Lower leg skin (tissue), 4 donors: ENCODE measurements at regions not wholly inside any gene's neighbourhood (a gene's known extent, or its start where the extent isn't known, plus 50 kb on each side); places are given as distances from the start of the nearest gene placed in this dataset.

ENCODE experiments used
- DNase-seq, 2 donors: peaks; one replicate each; pipeline ENCODE4 v3.0.0-alpha.2; 2019; ENCODE audit warnings: low spot score in 2 of 2
- H3K4me3 ChIP-seq: fragments of 200-600 bp; sonication (generic); 2 replicates; pipeline ENCODE4 v1.5.1; 2017; ENCODE audit warnings: mild to moderate bottlenecking, low read depth; ENCODE audit not compliant: poor library complexity, severe bottlenecking
- POLR2A ChIP-seq, 2 donors: fragments of 450-650 bp; IDR thresholded peaks; one replicate each; pipeline ENCODE4 v1.6.1; 2016 to 2017; ENCODE audit warnings: antibody characterized with exemption in 2 of 2, mild to moderate bottlenecking in 1 of 2, moderate library complexity in 1 of 2
- WGBS, 2 donors: methylation state at CpG; one replicate each; pipeline ENCODE4 v1.1.5; 2018; 5-methylcytosine and 5-hydroxymethylcytosine counted together
- intact Hi-C: fragments of 100-400 bp; cut with DNase I; formaldehyde crosslinking; loops from one replicate; pipeline ENCODE4 v1.15.0; 2023; ENCODE audit warnings: low total_unique reads
- TF ChIP-seq, protein P1 (sequence below), 3 donors: fragments of 450-650 bp; IDR thresholded peaks; one replicate each; pipeline ENCODE4 v1.5.1; 2016; ENCODE audit warnings: antibody characterized with exemption in 3 of 3, mild to moderate bottlenecking in 3 of 3, moderate library complexity in 2 of 3

- intact Hi-C loops: no loop called here
- TF ChIP-seq POLR2A (IDR thresholded peaks at IDR 0.05): no peak
- TF ChIP-seq, protein P1, sequence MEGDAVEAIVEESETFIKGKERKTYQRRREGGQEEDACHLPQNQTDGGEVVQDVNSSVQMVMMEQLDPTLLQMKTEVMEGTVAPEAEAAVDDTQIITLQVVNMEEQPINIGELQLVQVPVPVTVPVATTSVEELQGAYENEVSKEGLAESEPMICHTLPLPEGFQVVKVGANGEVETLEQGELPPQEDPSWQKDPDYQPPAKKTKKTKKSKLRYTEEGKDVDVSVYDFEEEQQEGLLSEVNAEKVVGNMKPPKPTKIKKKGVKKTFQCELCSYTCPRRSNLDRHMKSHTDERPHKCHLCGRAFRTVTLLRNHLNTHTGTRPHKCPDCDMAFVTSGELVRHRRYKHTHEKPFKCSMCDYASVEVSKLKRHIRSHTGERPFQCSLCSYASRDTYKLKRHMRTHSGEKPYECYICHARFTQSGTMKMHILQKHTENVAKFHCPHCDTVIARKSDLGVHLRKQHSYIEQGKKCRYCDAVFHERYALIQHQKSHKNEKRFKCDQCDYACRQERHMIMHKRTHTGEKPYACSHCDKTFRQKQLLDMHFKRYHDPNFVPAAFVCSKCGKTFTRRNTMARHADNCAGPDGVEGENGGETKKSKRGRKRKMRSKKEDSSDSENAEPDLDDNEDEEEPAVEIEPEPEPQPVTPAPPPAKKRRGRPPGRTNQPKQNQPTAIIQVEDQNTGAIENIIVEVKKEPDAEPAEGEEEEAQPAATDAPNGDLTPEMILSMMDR (IDR thresholded peaks at IDR 0.05): no peak
- 23 to 32% methylated on average over 4 of the region's 4 CpGs for WGBS, 2 donors
- H3K4me3 ChIP-seq: no peak overlapping the region
- no peak for DNase-seq
Measured at GRCh38 chr3:150254309-150254708, 153.8 kb upstream of the TSC22D2 start.

DNA sequence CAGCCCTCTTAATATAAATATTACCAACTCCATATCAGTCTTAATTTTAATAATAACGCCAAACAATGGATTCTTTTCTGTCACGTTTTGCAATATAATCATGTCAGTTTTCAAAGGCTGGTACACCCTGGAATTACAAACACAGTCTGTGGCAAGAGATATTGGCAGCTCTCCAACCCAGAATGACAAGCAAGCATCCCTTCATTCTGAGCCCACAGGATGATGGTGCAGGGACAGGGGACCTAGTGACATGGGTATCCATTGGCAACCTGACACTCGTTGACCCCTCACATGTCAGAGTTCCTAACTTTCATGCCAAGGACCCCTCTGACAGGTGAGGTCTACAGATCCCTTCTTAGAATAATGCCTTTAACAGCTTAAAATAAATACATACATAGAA, 154.5 kb upstream of the TSC22D2 start:
- no peak overlapping the region for H3K4me3 ChIP-seq
- 48 to 49% methylated on average over 3 of the region's 3 CpGs for WGBS, 2 donors
- intact Hi-C loops: no loop called here
- no peak for DNase-seq
- TF ChIP-seq, protein P1 (IDR thresholded peaks at IDR 0.05): no peak
- TF ChIP-seq POLR2A (IDR thresholded peaks at IDR 0.05): no peak

- intact Hi-C loops: no loop called here
- DNase-seq: no peak
- no peak for TF ChIP-seq POLR2A (IDR thresholded peaks at IDR 0.05)
- TF ChIP-seq, protein P1 (IDR thresholded peaks at IDR 0.05): no peak
- H3K4me3 ChIP-seq: no peak overlapping the region
- 28 to 47% methylated on average over 2 of the region's 2 CpGs for WGBS, 2 donors
Measured at GRCh38 chr3:150252462-150252861, 155.6 kb upstream of the TSC22D2 start.

DNA sequence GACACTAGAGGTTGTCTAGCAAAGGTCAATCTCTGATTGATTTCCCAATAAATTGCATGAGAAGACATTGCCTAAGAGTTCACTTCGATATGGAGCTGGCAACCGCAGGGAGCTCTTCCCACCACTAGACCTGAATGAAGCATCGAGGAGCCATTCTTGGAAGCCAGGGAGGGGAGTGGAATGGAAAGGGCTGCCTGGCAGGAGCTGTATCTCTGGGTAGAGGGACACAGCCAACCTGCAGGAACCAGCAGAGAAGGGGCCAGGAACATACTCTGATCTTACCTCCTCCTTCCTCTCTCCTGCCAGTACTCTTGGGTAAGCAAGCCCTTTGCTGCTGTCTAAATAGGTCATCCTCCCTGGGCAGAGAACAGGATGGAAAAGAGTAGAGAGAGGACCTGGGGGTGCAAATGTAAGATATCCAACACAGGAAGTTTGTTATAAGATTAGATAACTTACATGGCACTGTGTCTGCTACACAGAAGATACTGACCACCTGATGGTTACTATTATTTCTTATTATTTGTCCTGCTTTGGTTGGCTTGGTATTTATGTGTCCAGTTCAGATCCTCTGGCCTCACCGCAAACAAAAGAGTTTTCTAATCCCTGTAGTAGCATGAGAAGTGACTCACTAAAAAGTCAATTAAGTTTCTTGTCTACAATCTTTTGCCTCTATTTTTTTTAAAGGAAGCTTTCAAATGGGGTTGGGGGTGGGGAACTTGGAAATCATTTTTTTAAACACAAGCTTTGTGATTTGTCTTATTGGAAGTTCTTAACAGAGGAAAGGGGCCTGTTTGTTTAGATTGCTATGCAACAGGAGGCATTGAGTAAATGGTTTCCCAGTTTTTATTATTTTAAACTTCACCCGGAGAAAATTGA, 156.7 kb upstream of the TSC22D2 start:
- TF ChIP-seq, protein P1 (IDR thresholded peaks at IDR 0.05): no peak
- no peak for TF ChIP-seq POLR2A (IDR thresholded peaks at IDR 0.05)
- WGBS, 2 donors: 63 to 69% methylated on average over 5 of the region's 5 CpGs
- no peak for DNase-seq
- no peak overlapping the region for H3K4me3 ChIP-seq
- intact Hi-C loops: no loop called here

GRCh38 chr3:150249779-150250470, 158.2 kb upstream of the TSC22D2 start:
- no peak for TF ChIP-seq POLR2A (IDR thresholded peaks at IDR 0.05)
- TF ChIP-seq, protein P1 (IDR thresholded peaks at IDR 0.05): no peak
- intact Hi-C loops: no loop called here
- no peak for DNase-seq
- H3K4me3 ChIP-seq: no peak overlapping the region
- 72 to 76% methylated on average over 7 of the region's 7 CpGs for WGBS, 2 donors
